ENCODE measurements at regions not wholly inside any gene's neighbourhood (a gene's known extent, or its start where the extent isn't known, plus 50 kb on each side); places are given as distances from the start of the nearest gene placed in this dataset.

DNA sequence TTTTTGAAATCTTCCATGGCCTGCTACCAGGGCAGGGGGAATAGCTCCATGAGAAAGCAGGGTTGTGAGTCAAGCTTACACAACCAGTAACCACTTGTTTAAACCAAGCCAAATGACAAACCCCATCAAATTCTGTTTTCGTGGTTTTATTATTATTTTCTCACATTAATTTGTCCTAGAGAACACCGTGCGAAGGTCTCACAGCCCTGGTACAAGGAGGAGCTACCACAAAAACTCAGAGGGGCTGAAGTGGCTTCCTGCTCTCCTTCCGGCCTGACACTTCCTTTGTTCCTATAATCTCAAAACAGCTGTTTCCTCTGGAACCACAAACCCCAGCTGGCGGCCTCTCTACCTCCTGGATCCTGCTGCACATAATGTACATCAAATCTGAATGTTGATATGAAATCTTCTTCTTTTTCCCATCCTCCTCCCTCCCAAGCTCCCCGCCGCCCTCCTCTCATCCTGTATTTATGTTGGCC, 375.9 kb downstream of the MCTP2 start:
- TF ChIP-seq BACH1 (IDR thresholded peaks at IDR 0.05; ENCODE audit: low read length) (no peak), MAX (IDR thresholded peaks at IDR 0.05) (no peak), EGR1 (IDR thresholded peaks at IDR 0.05; ENCODE audit: borderline replicate concordance, low read depth, low read length) (no peak), USF2 (IDR thresholded peaks at IDR 0.05; ENCODE audit: low read length) (no peak), SIN3A (conservative IDR thresholded peaks at IDR 0.05 in 1 of 2, IDR thresholded peaks at IDR 0.05 in 1 of 2; ENCODE audit: low read depth in 1 of 2, low read length in 2 of 2) (no peak), POLR2AphosphoS5 (IDR thresholded peaks at IDR 0.05; ENCODE audit: low read depth, low read length) (no peak)
- TF ChIP-seq, protein P1, sequence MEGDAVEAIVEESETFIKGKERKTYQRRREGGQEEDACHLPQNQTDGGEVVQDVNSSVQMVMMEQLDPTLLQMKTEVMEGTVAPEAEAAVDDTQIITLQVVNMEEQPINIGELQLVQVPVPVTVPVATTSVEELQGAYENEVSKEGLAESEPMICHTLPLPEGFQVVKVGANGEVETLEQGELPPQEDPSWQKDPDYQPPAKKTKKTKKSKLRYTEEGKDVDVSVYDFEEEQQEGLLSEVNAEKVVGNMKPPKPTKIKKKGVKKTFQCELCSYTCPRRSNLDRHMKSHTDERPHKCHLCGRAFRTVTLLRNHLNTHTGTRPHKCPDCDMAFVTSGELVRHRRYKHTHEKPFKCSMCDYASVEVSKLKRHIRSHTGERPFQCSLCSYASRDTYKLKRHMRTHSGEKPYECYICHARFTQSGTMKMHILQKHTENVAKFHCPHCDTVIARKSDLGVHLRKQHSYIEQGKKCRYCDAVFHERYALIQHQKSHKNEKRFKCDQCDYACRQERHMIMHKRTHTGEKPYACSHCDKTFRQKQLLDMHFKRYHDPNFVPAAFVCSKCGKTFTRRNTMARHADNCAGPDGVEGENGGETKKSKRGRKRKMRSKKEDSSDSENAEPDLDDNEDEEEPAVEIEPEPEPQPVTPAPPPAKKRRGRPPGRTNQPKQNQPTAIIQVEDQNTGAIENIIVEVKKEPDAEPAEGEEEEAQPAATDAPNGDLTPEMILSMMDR (IDR thresholded peaks at IDR 0.05; ENCODE audit: control extremely low read depth in 1 of 3, insufficient read depth in 1 of 3, low read depth in 1 of 3, low read length in 3 of 3), result no peak

Measured in H1 (cell line).